ENCODE measurements at regions not wholly inside any gene's neighbourhood (a gene's known extent, or its start where the extent isn't known, plus 50 kb on each side); places are given as distances from the start of the nearest gene placed in this dataset.

GRCh38 chr11:70496591-70497535 lies 98.5 kb downstream of the CTTN start:
- H4K20me1 ChIP-seq (ENCODE audit: control insufficient read depth, extremely low read depth, insufficient read depth, low read length) = no peaks in the 10 kb centered on the region
- no peaks in the 10 kb centered on the region for H3K79me2 ChIP-seq (ENCODE audit: control insufficient read depth, insufficient read depth, low read length)
- H2AFZ ChIP-seq (ENCODE audit: low read length) = no peak overlapping the region
- no peak overlapping the region for H3K4me2 ChIP-seq (ENCODE audit: extremely low read depth, insufficient read depth, low read length)
- no peaks in the 10 kb centered on the region for H3K4me1 ChIP-seq (ENCODE audit: control insufficient read depth, extremely low read depth, insufficient read depth, low read length)
- no peak for TF ChIP-seq EZH2 (IDR thresholded peaks at IDR 0.05; ENCODE audit: low read length, missing control alignments)
- TF ChIP-seq, protein P1, sequence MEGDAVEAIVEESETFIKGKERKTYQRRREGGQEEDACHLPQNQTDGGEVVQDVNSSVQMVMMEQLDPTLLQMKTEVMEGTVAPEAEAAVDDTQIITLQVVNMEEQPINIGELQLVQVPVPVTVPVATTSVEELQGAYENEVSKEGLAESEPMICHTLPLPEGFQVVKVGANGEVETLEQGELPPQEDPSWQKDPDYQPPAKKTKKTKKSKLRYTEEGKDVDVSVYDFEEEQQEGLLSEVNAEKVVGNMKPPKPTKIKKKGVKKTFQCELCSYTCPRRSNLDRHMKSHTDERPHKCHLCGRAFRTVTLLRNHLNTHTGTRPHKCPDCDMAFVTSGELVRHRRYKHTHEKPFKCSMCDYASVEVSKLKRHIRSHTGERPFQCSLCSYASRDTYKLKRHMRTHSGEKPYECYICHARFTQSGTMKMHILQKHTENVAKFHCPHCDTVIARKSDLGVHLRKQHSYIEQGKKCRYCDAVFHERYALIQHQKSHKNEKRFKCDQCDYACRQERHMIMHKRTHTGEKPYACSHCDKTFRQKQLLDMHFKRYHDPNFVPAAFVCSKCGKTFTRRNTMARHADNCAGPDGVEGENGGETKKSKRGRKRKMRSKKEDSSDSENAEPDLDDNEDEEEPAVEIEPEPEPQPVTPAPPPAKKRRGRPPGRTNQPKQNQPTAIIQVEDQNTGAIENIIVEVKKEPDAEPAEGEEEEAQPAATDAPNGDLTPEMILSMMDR (conservative IDR thresholded peaks at IDR 0.05 in 1 of 2, IDR thresholded peaks at IDR 0.05 in 1 of 2; ENCODE audit: low read depth in 1 of 2, low read length in 2 of 2) = no peak
- H3K36me3 ChIP-seq (ENCODE audit: control insufficient read depth, insufficient read depth, low read length) = no peaks in the 10 kb centered on the region
- H3K9me3 ChIP-seq (ENCODE audit: control insufficient read depth, insufficient read depth, low read depth, low read length) = no peaks in the 10 kb centered on the region
- H3K4me3 ChIP-seq (replicated peaks in 1 of 4; ENCODE audit: control extremely low read depth in 1 of 4, insufficient read depth in 1 of 4, low read depth in 3 of 4, low read length in 4 of 4) = no peak overlapping the region
- H3K27me3 ChIP-seq (ENCODE audit: control insufficient read depth, insufficient read depth, low read length) = peaks cover 5% of the 10 kb centered on the region
- no peak overlapping the region for H3K27ac ChIP-seq (ENCODE audit: insufficient read depth, low read length)
- no peak overlapping the region for H3K9ac ChIP-seq (ENCODE audit: insufficient read depth, low read length)
- no peak for DNase-seq (ENCODE audit: low read depth in 2 of 2)

DNA sequence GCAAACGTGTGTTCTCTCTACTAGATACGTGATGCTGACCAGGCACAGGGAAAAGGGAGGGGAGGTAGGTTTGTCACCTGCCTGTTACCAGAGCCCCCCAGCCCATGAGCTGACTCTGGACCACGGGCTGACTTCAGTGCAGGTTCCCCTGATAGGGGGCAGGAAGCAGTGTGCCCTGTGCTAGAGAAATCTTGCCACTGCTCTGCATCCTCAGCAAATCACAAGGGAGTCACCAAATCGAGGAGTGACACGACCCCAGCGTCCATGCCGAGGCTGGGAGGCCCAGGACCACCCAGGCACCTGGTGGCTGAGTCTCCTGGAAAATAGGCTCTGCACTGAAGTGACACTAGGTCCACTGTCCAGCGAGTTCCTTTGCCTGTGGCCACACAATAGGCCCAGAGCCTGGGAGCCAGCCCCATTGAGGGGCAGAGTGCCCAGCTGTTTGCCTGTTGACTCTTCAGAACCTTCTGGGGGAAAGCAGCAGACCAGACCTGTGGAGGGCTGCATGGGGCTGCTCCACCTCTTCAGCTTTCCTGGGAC lies 99.3 kb downstream of the CTTN start:
- no peak for DNase-seq (ENCODE audit: low read depth in 2 of 2)
- Histone ChIP-seq H2AFZ (ENCODE audit: low read length) (no peak overlapping the region), H4K20me1 (ENCODE audit: control insufficient read depth, extremely low read depth, insufficient read depth, low read length) (no peaks in the 10 kb centered on the region), H3K27me3 (ENCODE audit: control insufficient read depth, insufficient read depth, low read length) (peaks cover 5% of the 10 kb centered on the region), H3K9ac (ENCODE audit: insufficient read depth, low read length) (no peak overlapping the region), H3K9me3 (ENCODE audit: control insufficient read depth, insufficient read depth, low read depth, low read length) (no peaks in the 10 kb centered on the region), H3K4me2 (ENCODE audit: extremely low read depth, insufficient read depth, low read length) (no peak overlapping the region), H3K79me2 (ENCODE audit: control insufficient read depth, insufficient read depth, low read length) (no peaks in the 10 kb centered on the region), H3K36me3 (ENCODE audit: control insufficient read depth, insufficient read depth, low read length) (no peaks in the 10 kb centered on the region), H3K27ac (ENCODE audit: insufficient read depth, low read length) (no peak overlapping the region), H3K4me1 (ENCODE audit: control insufficient read depth, extremely low read depth, insufficient read depth, low read length) (no peaks in the 10 kb centered on the region), H3K4me3 (replicated peaks in 1 of 4; ENCODE audit: control extremely low read depth in 1 of 4, insufficient read depth in 1 of 4, low read depth in 3 of 4, low read length in 4 of 4) (no peak overlapping the region)
- TF ChIP-seq, protein P1 (conservative IDR thresholded peaks at IDR 0.05 in 1 of 2, IDR thresholded peaks at IDR 0.05 in 1 of 2; ENCODE audit: low read depth in 1 of 2, low read length in 2 of 2) = no peak
- TF ChIP-seq EZH2 (IDR thresholded peaks at IDR 0.05; ENCODE audit: low read length, missing control alignments) = no peak

DNA sequence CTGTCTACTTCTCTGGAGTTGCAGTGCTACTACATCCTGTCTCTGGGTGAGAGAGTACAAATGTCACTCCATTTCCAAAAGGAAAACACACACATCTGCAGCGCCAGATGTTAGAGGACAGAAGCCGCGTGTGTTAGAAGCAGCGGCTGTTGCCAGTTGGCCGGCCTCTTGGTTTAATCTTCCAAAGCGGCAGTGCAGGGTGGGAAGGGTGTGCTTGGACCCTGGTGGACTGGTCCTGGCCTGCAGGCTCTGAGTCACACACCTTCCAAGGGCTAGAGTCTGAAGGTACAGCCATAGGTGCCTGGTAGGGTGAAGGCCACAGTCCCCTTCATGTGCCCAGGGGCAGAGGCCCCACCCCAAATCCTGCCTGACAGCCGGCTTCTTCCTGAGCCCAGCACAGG lies 99.8 kb downstream of the CTTN start:
- H3K9me3 ChIP-seq (ENCODE audit: control insufficient read depth, insufficient read depth, low read depth, low read length) = no peaks in the 10 kb centered on the region
- H3K79me2 ChIP-seq (ENCODE audit: control insufficient read depth, insufficient read depth, low read length) = no peaks in the 10 kb centered on the region
- no peaks in the 10 kb centered on the region for H4K20me1 ChIP-seq (ENCODE audit: control insufficient read depth, extremely low read depth, insufficient read depth, low read length)
- no peaks in the 10 kb centered on the region for H3K4me1 ChIP-seq (ENCODE audit: control insufficient read depth, extremely low read depth, insufficient read depth, low read length)
- no peak overlapping the region for H3K4me2 ChIP-seq (ENCODE audit: extremely low read depth, insufficient read depth, low read length)
- no peak overlapping the region for H3K4me3 ChIP-seq (replicated peaks in 1 of 4; ENCODE audit: control extremely low read depth in 1 of 4, insufficient read depth in 1 of 4, low read depth in 3 of 4, low read length in 4 of 4)
- no peak overlapping the region for H3K9ac ChIP-seq (ENCODE audit: insufficient read depth, low read length)
- no peak for DNase-seq (ENCODE audit: low read depth in 2 of 2)
- no peak overlapping the region for H2AFZ ChIP-seq (ENCODE audit: low read length)
- H3K27me3 ChIP-seq (ENCODE audit: control insufficient read depth, insufficient read depth, low read length) = peaks cover 5% of the 10 kb centered on the region
- no peak overlapping the region for H3K27ac ChIP-seq (ENCODE audit: insufficient read depth, low read length)
- H3K36me3 ChIP-seq (ENCODE audit: control insufficient read depth, insufficient read depth, low read length) = no peaks in the 10 kb centered on the region
- no peak for TF ChIP-seq EZH2 (IDR thresholded peaks at IDR 0.05; ENCODE audit: low read length, missing control alignments)
- TF ChIP-seq, protein P1 (conservative IDR thresholded peaks at IDR 0.05 in 1 of 2, IDR thresholded peaks at IDR 0.05 in 1 of 2; ENCODE audit: low read depth in 1 of 2, low read length in 2 of 2) = no peak
